ENCODE measurements at regions not wholly inside any gene's neighbourhood (a gene's known extent, or its start where the extent isn't known, plus 50 kb on each side); places are given as distances from the start of the nearest gene placed in this dataset.

DNA sequence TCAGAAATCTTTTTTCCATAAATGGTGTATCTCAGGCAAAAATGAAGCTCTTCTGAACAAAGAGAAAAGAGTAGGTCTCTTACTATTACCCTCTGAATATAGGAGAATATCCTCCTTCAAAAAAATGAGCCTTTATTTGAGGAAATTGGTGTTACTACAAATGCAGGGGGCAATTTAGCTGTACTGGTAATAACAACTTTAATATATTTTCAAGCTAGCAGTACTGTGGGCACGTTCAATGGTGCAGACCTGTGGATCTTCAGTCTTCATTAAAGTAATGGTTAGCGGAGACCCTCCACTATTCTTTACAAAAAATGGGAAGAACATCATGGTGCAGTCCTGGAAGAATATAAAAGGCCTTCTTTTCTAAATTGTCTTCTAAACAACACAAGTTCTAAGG, 661.3 kb downstream of the TMEM182 start:
- POLR2A ChIA-PET (ENCODE audit: partially characterized antibody) = interaction anchor here (0.9 kb wide), 1 partner anchor 132 kb away, joined by 3 read pairs; no protein-coding TSS in a partner anchor
- Histone ChIP-seq H2AK5ac (ENCODE audit: low read depth, low read length) (no peak overlapping the region), H3K4me2 (ENCODE audit: insufficient read depth in 1 of 2, low read depth in 2 of 2, low read length in 2 of 2) (no peak overlapping the region), H3K14ac (ENCODE audit: insufficient read length) (no peak overlapping the region), H3K56ac (replicated peaks; ENCODE audit: insufficient read length, low read depth, low read length) (no peak overlapping the region), H3K27me3 (replicated peaks in 1 of 4; ENCODE audit: control insufficient read depth in 3 of 4, extremely low read depth in 1 of 4, insufficient read depth in 3 of 4, low read length in 3 of 4) (no peaks in the 10 kb centered on the region), H3K9ac (replicated peaks in 1 of 4; ENCODE audit: extremely low read depth in 1 of 4, low read depth in 3 of 4, low read length in 3 of 4) (no peak overlapping the region), H3K4me3 (ENCODE audit: extremely low read depth in 1 of 4, insufficient read depth in 2 of 4, low read depth in 3 of 4, low read length in 4 of 4) (no peak overlapping the region), H3K27ac (ENCODE audit: low read depth, low read length) (no peak overlapping the region), H4K8ac (ENCODE audit: extremely low read depth, insufficient read depth, low read length) (no peak overlapping the region), H2AFZ (ENCODE audit: low read length) (no peak overlapping the region; the same call in 1 of the 2 replicates), H2BK20ac (ENCODE audit: low read length) (no peak overlapping the region), H2BK12ac (ENCODE audit: low read depth, low read length) (no peak overlapping the region), H2BK5ac (ENCODE audit: low read depth, low read length) (no peak overlapping the region), H3K36me3 (ENCODE audit: control insufficient read depth in 2 of 4, insufficient read depth in 4 of 4, low read length in 3 of 4) (no peaks in the 10 kb centered on the region), H3K79me1 (ENCODE audit: low read depth, low read length) (no peaks in the 10 kb centered on the region), H3K9me3 (ENCODE audit: insufficient read depth in 2 of 2, low read depth in 1 of 2, low read length in 1 of 2) (no peaks in the 10 kb centered on the region; a peak in 1 of 4 replicates), H2BK120ac (replicated peaks; ENCODE audit: low read depth, low read length) (no peak overlapping the region), H3K4me1 (replicated peaks in 1 of 4; ENCODE audit: control insufficient read depth in 3 of 4, insufficient read depth in 4 of 4, low read length in 3 of 4) (0 out of 7 replicates have a peak, but pooled peaks cover 0 to 2% (median 0%) of the 10 kb centered on the region in 4 experiments), H4K91ac (replicated peaks; ENCODE audit: insufficient read length, low read length) (no peak overlapping the region), H3K23me2 (ENCODE audit: low read depth, low read length) (no peaks in the 10 kb centered on the region), H3K4ac (replicated peaks; ENCODE audit: insufficient read length, low read depth, low read length) (no peak overlapping the region), H2BK15ac (ENCODE audit: low read length) (no peak overlapping the region), H4K20me1 (replicated peaks in 1 of 2; ENCODE audit: control insufficient read depth in 1 of 2, insufficient read depth in 2 of 2, low read length in 2 of 2) (no peaks in the 10 kb centered on the region), H3K79me2 (ENCODE audit: control insufficient read depth in 1 of 2, insufficient read depth in 2 of 2, low read length in 2 of 2) (no peaks in the 10 kb centered on the region), H3K23ac (ENCODE audit: insufficient read length) (no peak overlapping the region), H3K18ac (ENCODE audit: extremely low read depth, low read length) (no peak overlapping the region), H4K5ac (ENCODE audit: insufficient read length, low read depth, low read length) (no peak overlapping the region)
- CTCF ChIA-PET (ENCODE audit: partially characterized antibody) = interaction anchor here (1.0 kb wide), 1 partner anchor 261 kb away, joined by 3 read pairs; no protein-coding TSS in a partner anchor
- no peak for FAIRE-seq
- DNase-seq (ENCODE audit: low read depth in 1 of 2, low spot score in 2 of 2) = no peak
- TF ChIP-seq POLR2A (IDR thresholded peaks at IDR 0.05; ENCODE audit: control extremely low read depth in 1 of 2, low read depth in 2 of 2, low read length in 2 of 2) = peak in 1 of 2 experiments; percentile 58; a peak in 1 of 3 replicates
- TF ChIP-seq TBP (IDR thresholded peaks at IDR 0.05; ENCODE audit: low read depth, low read length) = peak; percentile 30; the same call in 1 of the 2 replicates
- TF ChIP-seq CTBP2 (IDR thresholded peaks at IDR 0.05; ENCODE audit: borderline replicate concordance, insufficient read depth, insufficient read length, low read length) = no peak
- TF ChIP-seq TAF7 (optimal IDR thresholded peaks at IDR 0.05; ENCODE audit: borderline replicate concordance, low read depth, low read length) = peak; percentile 57
- WGBS, 2 experiments (ENCODE audit: extremely low coverage in 1 of 2, insufficient coverage in 1 of 2, insufficient read length in 1 of 2, insufficient replicate concordance in 2 of 2, low coverage in 1 of 2, low lambda C conversion rate in 2 of 2, missing lambda C conversion rate in 1 of 2) = 91% methylated on average over 2 of the region's 2 CpGs; no CpG with 5 or more reads in 1 of the 2 experiments
